ENCODE measurements at regions not wholly inside any gene's neighbourhood (a gene's known extent, or its start where the extent isn't known, plus 50 kb on each side); places are given as distances from the start of the nearest gene placed in this dataset.

GRCh38 chr19:13579388-13580060 lies 73.2 kb upstream of the CACNA1A start:
- TF ChIP-seq, protein P1, sequence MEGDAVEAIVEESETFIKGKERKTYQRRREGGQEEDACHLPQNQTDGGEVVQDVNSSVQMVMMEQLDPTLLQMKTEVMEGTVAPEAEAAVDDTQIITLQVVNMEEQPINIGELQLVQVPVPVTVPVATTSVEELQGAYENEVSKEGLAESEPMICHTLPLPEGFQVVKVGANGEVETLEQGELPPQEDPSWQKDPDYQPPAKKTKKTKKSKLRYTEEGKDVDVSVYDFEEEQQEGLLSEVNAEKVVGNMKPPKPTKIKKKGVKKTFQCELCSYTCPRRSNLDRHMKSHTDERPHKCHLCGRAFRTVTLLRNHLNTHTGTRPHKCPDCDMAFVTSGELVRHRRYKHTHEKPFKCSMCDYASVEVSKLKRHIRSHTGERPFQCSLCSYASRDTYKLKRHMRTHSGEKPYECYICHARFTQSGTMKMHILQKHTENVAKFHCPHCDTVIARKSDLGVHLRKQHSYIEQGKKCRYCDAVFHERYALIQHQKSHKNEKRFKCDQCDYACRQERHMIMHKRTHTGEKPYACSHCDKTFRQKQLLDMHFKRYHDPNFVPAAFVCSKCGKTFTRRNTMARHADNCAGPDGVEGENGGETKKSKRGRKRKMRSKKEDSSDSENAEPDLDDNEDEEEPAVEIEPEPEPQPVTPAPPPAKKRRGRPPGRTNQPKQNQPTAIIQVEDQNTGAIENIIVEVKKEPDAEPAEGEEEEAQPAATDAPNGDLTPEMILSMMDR (IDR thresholded peaks at IDR 0.05) = no peak
- Histone ChIP-seq H3K27me3 (no peaks in the 10 kb centered on the region), H3K36me3 (no peaks in the 10 kb centered on the region), H3K27ac (no peak overlapping the region), H3K4me1 (no peaks in the 10 kb centered on the region), H3K9me3 (no peaks in the 10 kb centered on the region), H3K4me3 (no peak overlapping the region)
- no peak for DNase-seq
- no peak for FAIRE-seq
- ATAC-seq = no peak
- intact Hi-C loops (cut with DNase I) = no loop called here
- 47 to 59% methylated on average over 7 of the region's 7 CpGs for WGBS, 2 donors

DNA sequence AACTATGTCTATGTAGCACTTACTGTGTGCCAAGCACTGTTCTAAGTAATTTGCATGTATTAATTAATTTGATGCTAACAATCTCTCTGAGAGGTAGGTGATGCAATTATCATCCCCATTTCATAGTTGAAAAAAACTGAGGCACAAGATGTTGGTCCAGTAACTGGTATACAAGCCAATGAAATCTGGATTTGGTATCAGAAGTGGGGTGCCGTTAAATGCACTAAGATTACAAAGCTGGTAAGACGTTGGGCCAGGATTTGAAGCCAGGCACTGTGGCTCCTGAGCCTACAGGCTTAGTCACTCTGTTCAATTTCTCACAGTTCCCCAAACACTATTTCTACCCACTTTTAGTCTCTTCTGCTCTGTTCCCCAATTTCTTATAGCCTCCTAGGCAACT lies 70.4 kb upstream of the CACNA1A start:
- DNase-seq (no peak), FAIRE-seq (no peak)
- 73 to 82% methylated on average over 2 of the region's 2 CpGs for WGBS, 2 donors

DNA sequence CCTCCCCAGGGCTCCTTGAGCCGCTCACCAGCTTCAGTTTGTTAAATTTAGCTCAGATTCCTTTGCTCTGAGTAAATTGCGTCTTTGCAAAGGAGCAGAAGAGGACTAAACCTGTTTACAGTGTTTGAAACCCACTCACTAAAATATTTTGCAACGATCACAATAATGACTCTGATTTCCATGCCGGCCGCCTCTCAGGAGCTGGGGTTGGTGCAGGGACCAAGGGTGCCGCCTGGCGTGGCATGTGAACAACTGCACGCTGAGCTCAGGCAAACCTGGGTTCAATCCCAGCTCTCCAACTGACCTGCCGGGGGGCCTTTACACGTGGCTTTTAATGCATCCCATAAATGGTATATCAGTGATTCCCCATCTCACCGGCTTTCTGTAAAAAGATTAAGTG lies 68.7 kb upstream of the CACNA1A start:
- intact Hi-C loops (cut with DNase I) = no loop called here
- no peaks in the 10 kb centered on the region for H3K27me3 ChIP-seq
- H3K27ac ChIP-seq = no peak overlapping the region
- no peak overlapping the region for H3K4me3 ChIP-seq
- TF ChIP-seq, protein P1 (IDR thresholded peaks at IDR 0.05) = no peak
- H3K36me3 ChIP-seq = no peaks in the 10 kb centered on the region
- no peak for DNase-seq
- H3K9me3 ChIP-seq = no peaks in the 10 kb centered on the region
- no peak for ATAC-seq
- no peaks in the 10 kb centered on the region for H3K4me1 ChIP-seq
- 37 to 42% methylated on average over 11 of the region's 11 CpGs for whole genome bisulfite sequencing, 2 donors
- no peak for FAIRE-seq

More for the DNA sequence above, 70.4 kb upstream of the CACNA1A start:
- TF ChIP-seq, protein P1 (IDR thresholded peaks at IDR 0.05) = no peak
- intact Hi-C loops (cut with DNase I) = no loop called here
- Histone ChIP-seq H3K27me3 (no peaks in the 10 kb centered on the region), H3K9me3 (no peaks in the 10 kb centered on the region), H3K4me1 (no peaks in the 10 kb centered on the region), H3K4me3 (no peak overlapping the region), H3K27ac (no peak overlapping the region), H3K36me3 (no peaks in the 10 kb centered on the region)
- no peak for ATAC-seq

DNA sequence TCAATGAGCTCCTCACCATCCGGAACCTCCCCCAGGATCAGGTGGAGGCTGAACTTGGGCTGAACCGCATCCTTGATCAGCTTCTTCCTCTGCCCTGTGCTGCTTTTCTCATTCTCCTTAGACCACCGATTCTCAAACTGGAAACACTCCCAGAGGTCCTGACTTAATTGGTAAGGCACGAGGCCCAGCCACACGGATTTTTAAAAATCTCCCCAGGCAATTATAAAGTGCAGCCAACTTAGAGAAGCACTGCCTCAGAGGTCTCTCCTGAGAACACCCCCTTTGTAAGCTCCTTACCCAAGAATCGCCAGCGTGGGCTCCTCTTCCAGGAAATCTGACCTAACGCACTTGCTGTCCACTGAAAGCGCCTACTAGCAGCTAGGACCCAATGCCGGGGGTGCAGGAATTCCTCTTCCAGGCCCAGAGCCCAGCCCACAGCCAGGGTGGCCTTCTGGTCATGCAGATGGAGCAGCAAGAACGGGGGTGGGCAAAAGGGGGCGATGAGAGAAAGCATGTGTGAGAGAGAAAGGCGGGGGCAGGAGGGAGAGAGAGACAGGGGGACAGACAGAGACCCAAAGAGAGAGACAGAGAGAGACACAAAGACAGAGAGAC lies 66.9 kb upstream of the CACNA1A start:
- H3K36me3 ChIP-seq = no peaks in the 10 kb centered on the region
- WGBS, 2 donors = 34 to 40% methylated on average over 13 of the region's 13 CpGs
- no peaks in the 10 kb centered on the region for H3K4me1 ChIP-seq
- H3K27ac ChIP-seq = no peak overlapping the region
- no peak for ATAC-seq
- TF ChIP-seq, protein P1 (IDR thresholded peaks at IDR 0.05) = no peak
- no peaks in the 10 kb centered on the region for H3K27me3 ChIP-seq
- FAIRE-seq = no peak
- H3K9me3 ChIP-seq = no peaks in the 10 kb centered on the region
- intact Hi-C loops (cut with DNase I) = no loop called here
- H3K4me3 ChIP-seq = no peak overlapping the region
- no peak for DNase-seq

- Histone ChIP-seq H3K4me3 (no peak overlapping the region), H3K9me3 (no peaks in the 10 kb centered on the region), H3K36me3 (no peaks in the 10 kb centered on the region), H3K27ac (no peak overlapping the region), H3K27me3 (peaks cover 0 to 4% (median 0%) of the 10 kb centered on the region in 4 donors), H3K4me1 (no peaks in the 10 kb centered on the region)
- TF ChIP-seq, protein P1 (IDR thresholded peaks at IDR 0.05) = no peak
- FAIRE-seq (no peak), ATAC-seq (no peak), DNase-seq (no peak)
- 62 to 78% methylated on average over 4 of the region's 4 CpGs for WGBS, 2 donors
- intact Hi-C loops (cut with DNase I) = no loop called here
These were observed 55.2 kb upstream of the CACNA1A start for GRCh38 chr19:13561461-13561860.
